ENCODE measurements at regions not wholly inside any gene's neighbourhood (a gene's known extent, or its start where the extent isn't known, plus 50 kb on each side); places are given as distances from the start of the nearest gene placed in this dataset.

DNA sequence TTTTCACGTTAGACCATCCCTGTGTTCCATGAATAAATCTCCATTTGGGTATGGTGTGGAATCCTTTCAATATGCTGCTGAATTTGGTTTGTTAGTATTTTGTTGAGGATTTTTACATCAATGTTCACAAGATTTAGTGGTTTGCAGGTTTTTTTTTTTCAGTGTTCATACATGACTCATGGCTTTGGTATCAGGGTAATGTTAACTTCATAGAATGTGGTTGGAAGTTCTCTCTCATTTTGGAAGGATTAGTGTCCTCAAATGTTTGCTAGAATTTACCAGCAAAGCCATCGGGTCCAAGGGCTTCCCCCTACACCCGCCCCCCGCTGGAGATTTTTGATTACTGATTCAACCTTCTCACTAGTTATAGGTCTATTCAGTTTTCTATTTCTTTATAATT lies 398.0 kb downstream of the NXPH1 start:
- TF ChIP-seq, protein P1, sequence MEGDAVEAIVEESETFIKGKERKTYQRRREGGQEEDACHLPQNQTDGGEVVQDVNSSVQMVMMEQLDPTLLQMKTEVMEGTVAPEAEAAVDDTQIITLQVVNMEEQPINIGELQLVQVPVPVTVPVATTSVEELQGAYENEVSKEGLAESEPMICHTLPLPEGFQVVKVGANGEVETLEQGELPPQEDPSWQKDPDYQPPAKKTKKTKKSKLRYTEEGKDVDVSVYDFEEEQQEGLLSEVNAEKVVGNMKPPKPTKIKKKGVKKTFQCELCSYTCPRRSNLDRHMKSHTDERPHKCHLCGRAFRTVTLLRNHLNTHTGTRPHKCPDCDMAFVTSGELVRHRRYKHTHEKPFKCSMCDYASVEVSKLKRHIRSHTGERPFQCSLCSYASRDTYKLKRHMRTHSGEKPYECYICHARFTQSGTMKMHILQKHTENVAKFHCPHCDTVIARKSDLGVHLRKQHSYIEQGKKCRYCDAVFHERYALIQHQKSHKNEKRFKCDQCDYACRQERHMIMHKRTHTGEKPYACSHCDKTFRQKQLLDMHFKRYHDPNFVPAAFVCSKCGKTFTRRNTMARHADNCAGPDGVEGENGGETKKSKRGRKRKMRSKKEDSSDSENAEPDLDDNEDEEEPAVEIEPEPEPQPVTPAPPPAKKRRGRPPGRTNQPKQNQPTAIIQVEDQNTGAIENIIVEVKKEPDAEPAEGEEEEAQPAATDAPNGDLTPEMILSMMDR (IDR thresholded peaks at IDR 0.05; ENCODE audit: insufficient read depth, low read length, poor library complexity, severe bottlenecking), result no peak
- no peak for TF ChIP-seq EZH2phosphoT487 (conservative IDR thresholded peaks at IDR 0.05; ENCODE audit: low read length)
